ENCODE measurements at regions not wholly inside any gene's neighbourhood (a gene's known extent, or its start where the extent isn't known, plus 50 kb on each side); places are given as distances from the start of the nearest gene placed in this dataset.

- TF ChIP-seq CTCF (IDR thresholded peaks at IDR 0.05 in 4 of 5, conservative IDR thresholded peaks at IDR 0.05 in 1 of 5) (no peak), POLR2A (IDR thresholded peaks at IDR 0.05) (no peak)
Observed at GRCh38 chr6:40901322-40902055, 137.5 kb downstream of the UNC5CL start.
